ENCODE measurements at regions not wholly inside any gene's neighbourhood (a gene's known extent, or its start where the extent isn't known, plus 50 kb on each side); places are given as distances from the start of the nearest gene placed in this dataset.

DNA sequence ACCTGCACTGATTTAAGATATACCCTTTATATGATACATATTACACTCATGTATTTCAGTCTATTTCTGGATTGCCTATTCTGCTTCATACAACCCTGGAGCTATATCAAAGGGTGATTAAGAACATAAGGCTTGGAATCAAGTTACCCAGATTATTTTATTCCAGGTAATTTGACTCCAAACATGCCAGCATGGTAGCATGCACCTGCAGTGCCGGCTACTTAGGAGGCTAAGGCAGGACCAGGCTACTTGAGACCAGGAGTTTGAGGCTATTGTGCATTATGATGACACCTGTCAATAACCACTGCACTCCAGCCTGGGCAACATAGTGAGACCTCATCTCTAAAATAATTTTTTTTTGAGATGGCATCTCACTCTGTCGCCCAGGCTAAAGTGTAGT is 50.4 kb upstream of the NEO1 start:
- DNase-seq: no peak

- DNase-seq: no peak
Measured at GRCh38 chr15:73000293-73000692, 52.0 kb upstream of the NEO1 start.

DNA sequence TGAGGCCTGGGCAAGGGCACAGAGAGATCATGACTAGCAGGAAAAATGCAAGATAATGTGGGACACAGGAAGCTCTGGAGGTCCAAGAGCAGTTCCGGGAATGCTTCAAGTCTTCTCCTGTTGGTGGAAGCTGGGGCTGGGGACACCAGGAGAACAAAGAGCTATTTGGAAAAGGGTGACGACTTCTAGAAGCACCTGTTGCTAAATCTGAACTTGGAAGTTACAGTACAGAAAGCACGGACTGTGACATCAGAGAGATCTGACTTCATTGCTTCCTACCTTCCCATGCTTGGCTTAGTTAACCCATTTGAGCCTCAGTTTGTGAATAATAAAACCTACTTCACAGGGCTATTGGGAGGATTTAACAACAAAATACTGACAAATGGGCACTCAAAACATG is 52.7 kb upstream of the NEO1 start:
- no peak for DNase-seq

- DNase-seq: no peak
Measured at GRCh38 chr15:72998681-72999466, 53.4 kb upstream of the NEO1 start.

DNA sequence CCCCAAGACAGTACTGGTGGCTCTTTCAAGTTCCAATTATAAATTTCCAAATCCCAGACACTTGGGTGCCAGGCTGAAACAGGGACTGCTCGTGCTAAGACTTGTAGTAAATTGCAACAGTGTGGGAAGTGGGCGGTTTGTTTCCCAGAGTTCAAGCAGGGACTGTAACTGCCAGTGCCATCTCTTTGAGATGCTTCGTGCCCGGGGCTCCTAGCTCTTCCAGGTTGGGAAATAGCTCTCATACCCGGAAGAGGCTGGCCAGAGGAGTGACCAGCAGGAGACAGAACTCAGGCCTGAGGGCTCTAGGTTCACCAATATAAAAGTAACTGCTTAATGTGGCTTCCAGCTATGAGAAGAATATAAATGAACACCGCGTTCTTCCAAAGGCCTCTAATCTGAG is 54.0 kb upstream of the NEO1 start:
- DNase-seq: no peak

- DNase-seq: no peak
Measured at GRCh38 chr15:72995849-72996248, 56.4 kb upstream of the NEO1 start.

GRCh38 chr15:72994534-72995177 is 57.6 kb upstream of the NEO1 start:
- no peak for DNase-seq

- no peak for DNase-seq
Measured at GRCh38 chr15:72992841-72993252, 59.4 kb upstream of the NEO1 start.

DNA sequence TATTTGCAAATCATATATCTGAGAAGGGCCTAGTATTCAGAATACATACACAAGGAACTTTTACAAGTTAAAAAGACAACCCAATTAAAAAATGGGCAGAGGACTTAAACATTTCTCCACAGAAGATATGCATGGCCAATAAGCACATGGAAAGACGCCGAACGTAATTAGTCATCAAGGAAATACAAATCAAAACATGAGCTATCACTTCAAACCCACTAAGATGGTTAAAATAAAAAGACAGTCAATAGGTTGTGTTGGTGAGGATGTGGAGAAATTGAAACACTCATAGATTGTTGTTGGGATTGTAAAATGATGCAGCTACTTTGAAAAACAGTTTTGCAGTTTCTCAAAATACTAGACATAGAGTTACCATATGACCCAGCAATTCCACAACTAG is 61.2 kb upstream of the NEO1 start:
- no peak for DNase-seq

- DNase-seq: no peak
Measured at GRCh38 chr15:72983801-72984545, 68.3 kb upstream of the NEO1 start.

DNA sequence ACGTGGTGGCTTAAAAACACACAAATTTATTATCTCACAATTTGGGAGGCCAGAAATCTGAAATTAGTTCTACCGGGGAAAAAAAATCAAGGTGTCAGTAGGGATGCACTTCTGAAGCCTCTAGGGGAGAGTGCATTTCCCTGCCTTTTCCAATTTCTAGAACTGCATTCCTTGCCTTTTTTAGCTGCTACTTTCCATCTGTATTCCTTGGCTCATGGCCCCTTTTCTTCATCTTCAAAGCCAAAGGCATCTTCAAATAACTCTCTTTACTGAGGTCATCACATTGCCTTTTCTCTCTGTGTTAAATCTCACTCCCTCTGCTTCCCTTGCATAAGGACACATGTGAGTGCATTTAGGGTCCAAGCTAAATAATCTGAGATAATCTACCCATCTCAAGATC is 69.5 kb upstream of the NEO1 start:
- DNase-seq: no peak

GRCh38 chr15:72980661-72981060 is 71.6 kb upstream of the NEO1 start:
- no peak for DNase-seq

GRCh38 chr15:72979791-72980190 is 72.5 kb upstream of the NEO1 start:
- DNase-seq: no peak

DNA sequence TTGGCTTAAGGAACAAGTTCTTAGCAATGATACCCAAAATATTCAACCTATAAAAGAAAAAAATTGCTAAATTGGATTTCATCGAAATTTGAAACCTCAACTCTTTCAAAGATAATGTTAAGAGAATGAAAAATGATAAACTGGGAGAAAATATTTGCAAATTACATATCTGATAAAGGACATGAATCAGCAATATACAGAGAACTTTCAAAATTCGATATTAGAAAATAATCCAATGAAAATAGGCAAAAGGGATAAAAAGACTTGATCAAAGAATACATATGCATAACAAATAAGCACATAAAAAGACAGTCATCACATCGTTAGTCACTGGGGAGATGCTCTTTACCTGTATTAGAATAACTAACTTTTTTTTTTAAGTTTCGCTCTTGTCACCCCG is 73.0 kb upstream of the NEO1 start:
- DNase-seq: no peak

GRCh38 chr15:72978223-72978622 is 74.0 kb upstream of the NEO1 start:
- no peak for DNase-seq

DNA sequence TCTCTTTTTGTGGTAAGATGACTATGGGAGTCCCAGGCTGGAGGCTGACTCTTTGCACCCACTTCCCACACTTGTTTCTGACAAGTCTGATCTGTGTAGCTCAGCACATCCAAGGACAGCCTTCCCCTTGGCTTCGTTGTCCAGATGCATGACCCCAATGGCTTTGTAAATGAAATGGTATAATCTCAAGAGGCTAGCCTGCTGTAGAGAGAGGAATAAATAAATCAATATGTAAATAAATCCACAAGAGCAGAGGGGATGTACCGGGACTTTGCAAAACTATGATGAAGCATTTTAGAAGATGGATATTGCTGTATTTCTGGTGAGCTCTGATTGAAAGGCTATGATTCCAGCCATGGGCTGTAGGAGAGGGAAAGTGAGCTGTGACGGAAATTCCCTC is 79.9 kb upstream of the NEO1 start:
- no peak for DNase-seq

DNA sequence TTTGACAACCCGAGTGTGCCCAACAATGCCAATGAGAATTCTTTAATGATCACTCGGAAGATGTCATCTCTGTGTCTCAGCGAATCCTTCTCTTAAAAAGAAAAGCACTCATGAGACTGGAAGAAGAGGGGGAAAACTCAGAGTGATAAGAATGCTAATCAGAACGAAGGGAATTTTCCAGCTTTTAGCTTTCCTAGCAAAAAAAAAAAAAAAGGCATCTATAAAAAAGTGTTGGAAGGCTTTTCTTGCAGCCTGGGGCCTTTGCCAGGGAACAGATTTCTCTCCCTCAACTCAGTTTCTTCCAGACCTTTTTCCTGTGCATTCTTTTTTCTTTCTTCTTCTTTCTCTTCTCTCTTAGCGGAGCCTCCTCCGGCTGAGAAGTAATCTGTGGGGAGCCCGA is 80.5 kb upstream of the NEO1 start:
- DNase-seq: no peak

- no peak for DNase-seq
Measured at GRCh38 chr15:72970933-72971760, 81.1 kb upstream of the NEO1 start.

DNA sequence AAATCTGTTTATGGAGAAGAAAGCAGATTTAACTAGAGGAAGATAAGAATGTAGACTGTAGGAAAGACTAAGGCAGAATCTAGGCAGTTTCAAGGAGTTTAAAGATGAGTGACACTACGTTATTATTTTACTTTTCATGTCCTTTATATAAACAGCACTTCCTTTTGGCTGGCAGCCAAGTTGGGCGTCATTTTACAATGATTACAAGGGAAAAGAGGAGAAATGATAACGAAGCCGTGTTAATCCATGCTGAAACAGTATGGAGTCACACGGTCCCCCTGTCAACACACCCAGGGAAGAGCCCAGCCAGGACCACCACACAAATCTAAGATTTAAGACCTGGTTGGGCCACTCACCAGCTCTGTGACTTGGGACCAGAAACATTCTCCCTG is 83.7 kb upstream of the NEO1 start:
- peak in 1 of 2 experiments; percentile 1 for DNase-seq

DNA sequence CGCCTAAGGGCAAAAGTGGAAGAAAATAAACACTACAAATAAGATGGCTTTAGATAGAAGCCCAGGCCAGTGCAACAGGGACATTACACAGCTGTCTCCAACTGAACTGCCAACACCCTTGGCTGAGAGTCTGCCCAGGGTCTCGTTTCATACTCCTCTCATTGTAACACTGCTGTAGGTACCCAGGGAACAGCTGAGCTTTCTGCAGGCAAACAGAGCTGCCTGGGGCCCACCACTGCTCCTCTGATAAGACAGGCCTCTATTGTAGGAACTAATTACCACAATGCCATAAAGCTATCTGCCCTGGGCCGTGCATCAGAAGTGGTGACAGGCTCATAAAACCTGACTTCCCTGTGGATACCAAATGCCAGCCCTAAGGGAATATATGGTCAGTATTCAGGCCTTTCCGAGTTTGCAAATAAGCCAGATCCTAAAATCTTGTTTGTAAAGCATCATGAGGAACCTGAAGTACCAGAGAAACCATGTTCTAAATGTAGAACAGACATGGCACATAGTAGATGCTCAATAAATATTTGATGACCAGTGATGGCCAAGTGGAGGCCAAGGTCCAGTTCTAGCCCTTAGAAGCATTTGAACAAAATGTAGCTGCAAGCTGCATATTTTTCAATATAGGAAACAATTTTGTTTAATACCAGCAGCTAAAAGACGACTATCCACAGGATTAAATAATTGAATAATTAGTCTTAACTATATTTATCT is 84.3 kb upstream of the NEO1 start:
- DNase-seq: no peak

DNA sequence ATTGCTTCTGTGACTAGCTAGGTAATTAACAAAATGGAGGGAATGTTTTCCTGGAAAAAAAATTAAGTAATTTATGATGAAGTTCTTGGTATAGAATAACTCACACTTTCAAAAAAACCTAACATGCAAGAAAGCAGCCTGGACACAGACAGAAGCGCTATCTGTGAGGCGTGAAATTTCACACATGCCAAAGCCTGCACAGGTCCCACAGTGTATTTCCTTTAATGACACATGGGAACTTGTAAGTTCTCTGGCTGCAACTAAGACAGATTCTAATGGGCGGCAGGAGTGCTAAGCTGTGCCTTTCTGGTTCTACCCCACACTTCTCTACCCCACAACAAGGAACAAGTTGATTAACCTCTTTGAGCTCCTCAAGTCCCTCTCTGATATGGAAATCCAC is 84.9 kb upstream of the NEO1 start:
- DNase-seq: no peak

DNA sequence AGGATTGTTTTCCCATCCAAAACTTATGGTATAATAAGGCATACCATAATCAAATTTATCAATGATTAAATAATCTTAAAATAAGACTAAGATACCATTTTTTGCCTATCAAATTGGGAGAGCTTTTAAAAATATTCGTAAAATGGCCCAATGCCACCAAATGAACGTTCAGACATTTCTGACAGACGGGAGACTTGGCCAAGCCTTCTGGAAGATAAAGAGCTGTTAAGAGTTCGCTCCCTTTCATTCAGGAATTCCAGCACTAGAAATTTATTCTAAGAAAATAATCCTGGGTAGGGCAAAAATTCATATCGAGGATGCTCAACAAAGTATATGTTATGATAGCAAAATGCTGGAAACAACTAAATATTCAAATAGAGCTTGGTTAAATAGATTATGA is 85.6 kb upstream of the NEO1 start:
- DNase-seq: no peak

GRCh38 chr15:72965671-72966070 is 86.6 kb upstream of the NEO1 start:
- DNase-seq: no peak
